Pancreas (tissue), 10 donors: ENCODE measurements at regions not wholly inside any gene's neighbourhood (a gene's known extent, or its start where the extent isn't known, plus 50 kb on each side); places are given as distances from the start of the nearest gene placed in this dataset.

ENCODE experiments used
- ATAC-seq, 4 donors: fragments of 200-7000 bp; cut with Tn5 transposase; one replicate each; pipeline versions ENCODE4 v1.8.0 to v1.9.1; 2020; ENCODE audit warnings: mild to moderate bottlenecking in 4 of 4, moderate library complexity in 4 of 4
- DNase-seq, 6 donors: peaks; one replicate each; pipeline ENCODE4 v3.0.0-alpha.2; 2020
- FAIRE-seq: peaks from 2 replicates; lab custom pipeline; 2012; peaks lifted over from hg19 to GRCh38; lab: Jason Lieb, UNC
- H3K27ac ChIP-seq, 4 donors: fragments of 200-600 bp; sonication (generic); 1 replicate in 3 of 4; 2 replicates in 1 of 4; pipeline versions ENCODE4 v1.5.0 to v1.8.0; 2020
- H3K27me3 ChIP-seq, 4 donors: fragments of 200-600 bp; one replicate each; pipeline ENCODE4 v1.8.0; 2021
- H3K36me3 ChIP-seq, 3 donors: fragments of 200-600 bp; sonication (generic) in 1 of 3; one replicate each; pipeline versions ENCODE4 v1.5.0 to v1.8.0; 2020 to 2021
- H3K4me1 ChIP-seq, 3 donors: fragments of 200-600 bp; one replicate each; pipeline ENCODE4 v1.8.0; 2021
- H3K4me3 ChIP-seq, 4 donors: fragments of 200-600 bp; sonication (generic) in 2 of 4; one replicate each; pipeline versions ENCODE4 v1.5.0 to v1.8.0; 2020 to 2021
- H3K9me3 ChIP-seq, 4 donors: fragments of 200-600 bp; one replicate each; pipeline ENCODE4 v1.8.0; 2021
- WGBS, 2 donors: extraction: QIAGEN DNeasy Blood & Tissue Kit; methylation state at CpG; one replicate each; pipeline ENCODE4 v1.1.7; 2013; 5-methylcytosine and 5-hydroxymethylcytosine counted together
- intact Hi-C, 3 donors: fragments of 100-400 bp; cut with DNase I; formaldehyde crosslinking; loops; one replicate each; pipeline versions ENCODE4 v1.11.1 to v1.14.2; 2022
- TF ChIP-seq, protein P1 (sequence below), 4 donors: fragments of 200-600 bp; sonication (generic) in 3 of 4; IDR thresholded peaks; one replicate each; pipeline versions ENCODE4 v1.5.0 to v1.8.0; 2021; ENCODE audit warnings: antibody characterized with exemption in 4 of 4
- donor health status: healthy with polysubstance abuse.
- donor health status: DM: no; HTN: no; CAD: no; lungs with moderate emphysema.
- donor health status: DM: no; HTN: no; CAD: no.
- donor health status: control.
- donor health status: control.
- donor health status: Bipolar disorder and iron deficiency.
- donor health status: DM: yes; HTN: yes; CAD: no.
- donor health status: DM: no; HTN: no; CAD: no.
- donor health status: DM: no; HTN: no; CAD: no.
- donor health status: DM: yes; HTN: yes; CAD: no.

DNA sequence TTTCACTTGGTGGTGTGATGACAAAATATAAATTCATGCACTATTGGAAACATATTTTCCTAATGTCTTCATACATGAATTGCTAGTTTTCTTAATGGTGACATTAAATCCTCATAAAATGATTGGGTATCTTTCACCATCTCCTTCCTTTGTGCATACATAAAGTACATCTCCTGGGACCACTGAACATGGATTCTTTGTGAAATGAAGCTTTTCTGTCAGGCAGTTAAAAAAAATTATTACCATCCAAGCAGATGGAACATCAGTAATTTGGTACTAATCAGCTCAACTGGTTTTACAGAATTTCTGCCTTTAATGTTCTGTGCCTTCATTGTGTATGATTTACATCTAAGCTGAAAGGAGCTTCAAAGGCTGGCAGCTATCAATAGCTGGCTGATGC lies 891.7 kb upstream of the SLC10A2 start:
- intact Hi-C loops = no loop called here
- DNase-seq = no peak
- TF ChIP-seq, protein P1, sequence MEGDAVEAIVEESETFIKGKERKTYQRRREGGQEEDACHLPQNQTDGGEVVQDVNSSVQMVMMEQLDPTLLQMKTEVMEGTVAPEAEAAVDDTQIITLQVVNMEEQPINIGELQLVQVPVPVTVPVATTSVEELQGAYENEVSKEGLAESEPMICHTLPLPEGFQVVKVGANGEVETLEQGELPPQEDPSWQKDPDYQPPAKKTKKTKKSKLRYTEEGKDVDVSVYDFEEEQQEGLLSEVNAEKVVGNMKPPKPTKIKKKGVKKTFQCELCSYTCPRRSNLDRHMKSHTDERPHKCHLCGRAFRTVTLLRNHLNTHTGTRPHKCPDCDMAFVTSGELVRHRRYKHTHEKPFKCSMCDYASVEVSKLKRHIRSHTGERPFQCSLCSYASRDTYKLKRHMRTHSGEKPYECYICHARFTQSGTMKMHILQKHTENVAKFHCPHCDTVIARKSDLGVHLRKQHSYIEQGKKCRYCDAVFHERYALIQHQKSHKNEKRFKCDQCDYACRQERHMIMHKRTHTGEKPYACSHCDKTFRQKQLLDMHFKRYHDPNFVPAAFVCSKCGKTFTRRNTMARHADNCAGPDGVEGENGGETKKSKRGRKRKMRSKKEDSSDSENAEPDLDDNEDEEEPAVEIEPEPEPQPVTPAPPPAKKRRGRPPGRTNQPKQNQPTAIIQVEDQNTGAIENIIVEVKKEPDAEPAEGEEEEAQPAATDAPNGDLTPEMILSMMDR (IDR thresholded peaks at IDR 0.05) = no peak
- Histone ChIP-seq H3K4me3 (no peak overlapping the region), H3K9me3 (no peaks in the 10 kb centered on the region), H3K27me3 (no peaks in the 10 kb centered on the region), H3K27ac (no peak overlapping the region), H3K36me3 (no peaks in the 10 kb centered on the region), H3K4me1 (no peaks in the 10 kb centered on the region)
- ATAC-seq = no peak
- no peak for FAIRE-seq

DNA sequence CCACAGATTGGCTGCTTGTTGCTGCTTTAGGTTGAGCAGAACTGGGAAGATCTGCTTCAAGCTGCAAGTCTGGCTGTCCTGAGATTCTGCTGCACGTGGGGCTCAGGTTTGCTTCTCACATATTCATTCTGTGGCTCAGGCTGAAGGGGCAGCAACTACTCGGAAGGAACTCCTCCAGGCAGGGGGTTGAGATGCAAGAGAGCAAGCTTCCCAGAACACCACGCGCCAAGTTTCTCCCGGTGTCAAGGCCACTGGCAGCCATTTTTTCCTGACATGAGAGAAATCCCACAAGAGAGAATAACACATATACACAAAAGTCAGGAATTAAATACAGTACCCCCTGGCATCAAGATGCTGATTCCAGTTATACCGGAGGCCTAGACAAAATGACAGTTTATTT lies 887.6 kb upstream of the SLC10A2 start:
- Histone ChIP-seq H3K27ac (no peak overlapping the region), H3K4me3 (no peak overlapping the region), H3K27me3 (no peaks in the 10 kb centered on the region), H3K4me1 (no peaks in the 10 kb centered on the region), H3K36me3 (no peaks in the 10 kb centered on the region), H3K9me3 (no peaks in the 10 kb centered on the region)
- ATAC-seq = no peak
- no peak for DNase-seq
- intact Hi-C loops = no loop called here
- no peak for FAIRE-seq
- TF ChIP-seq, protein P1 (IDR thresholded peaks at IDR 0.05) = no peak
- 70 to 81% methylated on average over 6 of the region's 6 CpGs for WGBS, 2 donors

DNA sequence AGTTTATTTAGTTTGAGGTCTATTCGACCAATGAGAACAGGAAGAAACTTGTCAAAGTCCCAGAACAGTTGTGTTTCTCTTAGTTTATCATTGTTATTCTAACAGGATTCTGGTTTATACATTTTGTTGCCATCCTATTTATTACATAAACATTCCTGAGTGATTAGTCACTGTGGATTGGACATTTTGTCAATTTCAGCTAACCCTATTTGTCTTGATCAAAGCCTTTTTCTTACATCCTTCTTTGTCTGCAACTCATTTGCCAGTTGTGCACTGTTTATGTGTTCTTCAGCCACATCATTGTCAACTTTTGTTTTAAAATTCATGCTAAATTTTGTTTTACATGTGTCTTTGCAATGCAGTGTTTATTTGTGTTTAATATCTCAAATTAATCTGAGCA lies 886.0 kb upstream of the SLC10A2 start:
- FAIRE-seq = no peak
- intact Hi-C loops = no loop called here
- 64 to 89% methylated on average over 1 of the region's 1 CpG for WGBS, 2 donors

DNA sequence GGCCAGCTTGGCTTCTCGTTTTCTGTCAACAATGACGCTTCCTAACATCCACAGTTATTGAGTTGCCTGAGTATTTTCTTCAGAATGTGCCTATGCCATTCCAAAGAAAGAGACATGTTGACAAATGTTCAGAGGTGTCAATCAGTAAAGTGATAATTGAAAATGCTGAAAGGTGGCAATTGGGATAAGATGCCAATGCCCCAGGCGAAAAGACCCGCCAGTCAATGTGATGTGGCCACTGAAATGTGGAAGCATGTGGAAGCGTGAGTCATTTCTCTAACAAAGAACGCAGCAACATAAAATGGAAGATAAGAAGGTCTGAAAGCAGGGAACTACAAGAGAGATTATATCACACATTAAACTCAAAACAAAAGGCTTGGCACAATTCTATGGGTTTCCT lies 882.2 kb upstream of the SLC10A2 start:
- Histone ChIP-seq H3K27me3 (no peaks in the 10 kb centered on the region), H3K36me3 (no peaks in the 10 kb centered on the region), H3K4me1 (no peaks in the 10 kb centered on the region), H3K9me3 (no peaks in the 10 kb centered on the region), H3K27ac (no peak overlapping the region), H3K4me3 (no peak overlapping the region)
- DNase-seq (no peak), FAIRE-seq (no peak), ATAC-seq (no peak)
- TF ChIP-seq, protein P1 (IDR thresholded peaks at IDR 0.05) = no peak
- 75 to 87% methylated on average over 6 of the region's 6 CpGs for WGBS, 2 donors
- intact Hi-C loops = no loop called here

More for the DNA sequence above, 886.0 kb upstream of the SLC10A2 start:
- Histone ChIP-seq H3K4me1 (no peaks in the 10 kb centered on the region), H3K9me3 (no peaks in the 10 kb centered on the region), H3K4me3 (no peak overlapping the region), H3K36me3 (no peaks in the 10 kb centered on the region), H3K27me3 (no peaks in the 10 kb centered on the region), H3K27ac (no peak overlapping the region)
- ATAC-seq (no peak), DNase-seq (no peak)
- TF ChIP-seq, protein P1 (IDR thresholded peaks at IDR 0.05) = no peak

DNA sequence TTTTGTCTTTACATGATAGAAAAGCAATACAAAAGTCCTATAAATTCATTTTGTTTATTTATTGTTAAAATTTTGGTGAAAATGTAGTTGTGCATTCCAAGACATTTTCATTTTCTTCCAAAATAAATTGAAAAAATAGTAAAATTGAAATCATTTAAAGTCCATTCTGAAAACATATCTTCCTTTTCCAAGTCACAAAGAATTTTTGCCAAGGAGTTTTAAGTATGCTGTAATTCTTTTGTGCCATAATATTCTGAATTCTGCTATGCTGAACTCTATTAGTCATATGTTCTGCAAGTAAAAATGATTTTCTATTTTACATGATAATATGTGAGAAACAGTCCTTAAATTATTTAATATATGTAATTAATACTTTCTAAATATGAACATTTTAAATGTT lies 879.6 kb upstream of the SLC10A2 start:
- TF ChIP-seq, protein P1 (IDR thresholded peaks at IDR 0.05) = no peak
- FAIRE-seq (no peak), DNase-seq (no peak), ATAC-seq (no peak)
- Histone ChIP-seq H3K27ac (no peak overlapping the region), H3K9me3 (no peaks in the 10 kb centered on the region), H3K27me3 (no peaks in the 10 kb centered on the region), H3K36me3 (no peaks in the 10 kb centered on the region), H3K4me1 (no peaks in the 10 kb centered on the region), H3K4me3 (no peak overlapping the region)
- intact Hi-C loops = no loop called here
